HL-60 (cell line): ENCODE measurements at regions not wholly inside any gene's neighbourhood (a gene's known extent, or its start where the extent isn't known, plus 50 kb on each side); places are given as distances from the start of the nearest gene placed in this dataset.
"Not testable (repeated sequence)": the region's sequence is repeated elsewhere in the genome, so short reads cannot be mapped to it uniquely, and the experiment has no call there.

Experiments
- GABPA ChIP-seq: IDR thresholded peaks from 2 replicates; pipeline ENCODE4 v1.6.1; 2012; ENCODE audit warnings: low read depth
- POLR2AphosphoS5 ChIP-seq: IDR thresholded peaks from 2 replicates; pipeline ENCODE4 v1.6.1; 2012; ENCODE audit warnings: low read depth
- REST ChIP-seq: IDR thresholded peaks from 2 replicates; pipeline ENCODE4 v1.6.1; 2012; ENCODE audit warnings: low read depth; ENCODE audit not compliant: insufficient replicate concordance
- SPI1 ChIP-seq: IDR thresholded peaks from 2 replicates; pipeline ENCODE4 v1.6.1; 2012; ENCODE audit warnings: low read depth, mild to moderate bottlenecking, borderline replicate concordance
- TF ChIP-seq, protein P1 (sequence below): IDR thresholded peaks from one replicate; pipeline ENCODE4 v1.5.1; 2011; ENCODE audit warnings: low read length, control low read depth, inconsistent platforms; ENCODE audit not compliant: insufficient read depth

GRCh38 chr15:84097053-84097452 lies 138.5 kb upstream of the GOLGA6L4 start:
- TF ChIP-seq, protein P1, sequence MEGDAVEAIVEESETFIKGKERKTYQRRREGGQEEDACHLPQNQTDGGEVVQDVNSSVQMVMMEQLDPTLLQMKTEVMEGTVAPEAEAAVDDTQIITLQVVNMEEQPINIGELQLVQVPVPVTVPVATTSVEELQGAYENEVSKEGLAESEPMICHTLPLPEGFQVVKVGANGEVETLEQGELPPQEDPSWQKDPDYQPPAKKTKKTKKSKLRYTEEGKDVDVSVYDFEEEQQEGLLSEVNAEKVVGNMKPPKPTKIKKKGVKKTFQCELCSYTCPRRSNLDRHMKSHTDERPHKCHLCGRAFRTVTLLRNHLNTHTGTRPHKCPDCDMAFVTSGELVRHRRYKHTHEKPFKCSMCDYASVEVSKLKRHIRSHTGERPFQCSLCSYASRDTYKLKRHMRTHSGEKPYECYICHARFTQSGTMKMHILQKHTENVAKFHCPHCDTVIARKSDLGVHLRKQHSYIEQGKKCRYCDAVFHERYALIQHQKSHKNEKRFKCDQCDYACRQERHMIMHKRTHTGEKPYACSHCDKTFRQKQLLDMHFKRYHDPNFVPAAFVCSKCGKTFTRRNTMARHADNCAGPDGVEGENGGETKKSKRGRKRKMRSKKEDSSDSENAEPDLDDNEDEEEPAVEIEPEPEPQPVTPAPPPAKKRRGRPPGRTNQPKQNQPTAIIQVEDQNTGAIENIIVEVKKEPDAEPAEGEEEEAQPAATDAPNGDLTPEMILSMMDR = not testable (repeated sequence)
- TF ChIP-seq REST, POLR2AphosphoS5, GABPA, SPI1: not testable (repeated sequence)
